HG03520 (cell line): ENCODE measurements at regions not wholly inside any gene's neighbourhood (a gene's known extent, or its start where the extent isn't known, plus 50 kb on each side); places are given as distances from the start of the nearest gene placed in this dataset.
"Not testable (repeated sequence)": the region's sequence is repeated elsewhere in the genome, so short reads cannot be mapped to it uniquely, and the experiment has no call there.

Experiments used
- ATAC-seq: cut with Tn5 transposase; IDR thresholded peaks from one replicate; pipeline ENCODE4 v1.9.1; 2021; ENCODE audit warnings: mild to moderate bottlenecking, moderate library complexity; ENCODE audit not compliant: unreplicated experiment

DNA sequence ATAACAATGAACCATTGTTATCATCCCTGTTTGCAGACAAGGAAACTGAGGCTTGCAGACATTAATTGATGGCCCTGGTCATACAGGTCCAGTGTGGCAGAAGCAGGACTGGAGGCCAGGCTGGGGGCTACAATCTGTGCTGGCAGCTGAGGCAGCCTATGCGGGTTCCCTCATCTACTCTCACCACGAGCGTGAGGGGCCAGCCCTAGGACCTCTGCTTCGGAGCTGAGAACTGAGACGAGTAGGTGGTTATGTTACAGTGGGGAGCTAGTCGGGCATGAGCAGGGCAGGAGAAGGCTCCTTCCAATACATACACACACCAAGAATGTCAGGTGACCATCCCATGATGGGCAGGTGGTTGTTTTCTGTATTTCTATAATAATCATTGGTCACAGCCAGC, 82.2 kb upstream of the ASB18 start:
- ATAC-seq, result no peak

DNA sequence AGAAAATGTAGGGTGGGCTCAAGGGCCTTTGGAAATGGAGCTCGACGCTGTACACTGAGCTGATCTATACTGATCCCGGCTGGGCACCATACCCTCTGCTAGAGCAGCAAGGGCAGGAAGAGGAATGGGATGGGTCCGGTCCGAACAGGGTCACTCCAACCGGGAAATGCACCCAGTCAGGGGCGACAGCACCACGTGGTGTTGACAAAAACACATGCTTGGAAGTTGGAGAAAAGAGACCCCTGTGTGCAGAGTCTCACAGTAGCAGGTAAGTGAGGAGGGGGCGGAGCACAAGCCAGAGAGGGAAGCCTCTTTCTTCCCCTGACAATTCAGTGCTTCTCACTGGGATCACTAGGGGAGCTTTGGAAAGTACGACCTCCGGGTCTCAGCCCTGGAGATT, 84.1 kb upstream of the ASB18 start:
- no peak for ATAC-seq

DNA sequence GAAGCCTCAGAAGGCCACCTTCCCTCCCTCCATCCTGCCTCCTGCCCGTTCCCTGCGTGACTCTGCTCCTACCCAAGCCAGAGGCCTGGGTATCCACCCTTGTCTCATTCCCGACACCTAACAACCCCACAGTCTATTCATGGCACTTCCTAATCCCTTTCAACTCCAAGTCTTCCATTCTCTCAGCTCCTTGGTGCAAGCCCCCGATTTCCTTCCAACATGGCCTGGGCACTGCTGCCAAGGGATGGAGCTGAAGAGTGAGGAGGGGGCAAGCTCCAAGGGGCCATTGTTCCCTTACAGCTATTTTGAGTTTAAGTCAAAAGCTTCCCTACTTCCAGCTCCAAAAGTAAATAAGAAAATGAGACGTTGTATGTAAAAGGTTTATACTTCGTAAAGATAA, 84.8 kb upstream of the ASB18 start:
- ATAC-seq, result no peak

DNA sequence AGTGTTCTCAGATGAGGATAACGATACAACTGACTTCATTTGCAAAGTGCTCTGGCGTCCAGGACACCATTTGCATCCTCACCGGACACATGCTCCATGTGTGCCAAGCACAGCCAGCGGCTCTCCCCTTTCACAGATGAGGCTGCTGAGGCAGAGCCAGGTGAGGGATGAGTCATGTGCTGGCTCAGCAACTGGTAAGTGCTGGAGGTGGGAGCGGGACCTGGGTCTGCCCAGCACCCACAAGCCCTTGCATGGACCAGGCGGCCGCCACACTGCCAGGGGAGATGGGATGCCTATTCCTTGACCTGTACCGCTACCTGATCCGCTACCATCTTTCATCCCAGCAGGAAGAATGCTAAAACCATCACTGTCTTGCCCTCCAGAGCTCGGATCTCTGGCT, 86.2 kb upstream of the ASB18 start:
- ATAC-seq, result no peak

DNA sequence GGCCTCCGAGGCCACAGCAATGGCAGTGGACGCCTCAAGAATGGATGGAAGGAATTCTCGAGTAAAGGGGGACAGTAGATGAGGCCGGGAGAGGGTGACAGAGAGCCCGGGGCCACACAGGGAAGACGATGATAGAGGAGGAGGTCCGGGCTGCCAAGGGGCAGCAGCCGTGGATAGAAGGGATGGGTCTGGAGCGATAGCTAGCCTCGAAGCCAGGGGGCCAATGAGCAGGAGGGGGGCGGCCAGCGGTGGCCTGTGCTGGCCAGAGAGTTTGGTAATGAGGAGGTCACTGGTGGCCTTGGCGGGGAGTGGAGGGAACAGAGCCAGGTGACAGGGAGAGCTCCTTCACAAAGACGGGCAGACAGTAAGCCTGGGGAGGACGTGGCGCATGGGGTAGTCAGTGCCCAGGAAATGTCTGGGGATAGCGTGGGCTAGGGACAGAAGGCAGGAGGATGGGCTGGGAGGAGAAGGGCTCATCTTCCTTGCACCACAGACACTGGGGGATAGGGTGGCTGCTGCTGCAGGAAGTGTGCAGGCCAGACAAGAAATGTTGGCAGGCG, 87.8 kb upstream of the ASB18 start:
- no peak for ATAC-seq

DNA sequence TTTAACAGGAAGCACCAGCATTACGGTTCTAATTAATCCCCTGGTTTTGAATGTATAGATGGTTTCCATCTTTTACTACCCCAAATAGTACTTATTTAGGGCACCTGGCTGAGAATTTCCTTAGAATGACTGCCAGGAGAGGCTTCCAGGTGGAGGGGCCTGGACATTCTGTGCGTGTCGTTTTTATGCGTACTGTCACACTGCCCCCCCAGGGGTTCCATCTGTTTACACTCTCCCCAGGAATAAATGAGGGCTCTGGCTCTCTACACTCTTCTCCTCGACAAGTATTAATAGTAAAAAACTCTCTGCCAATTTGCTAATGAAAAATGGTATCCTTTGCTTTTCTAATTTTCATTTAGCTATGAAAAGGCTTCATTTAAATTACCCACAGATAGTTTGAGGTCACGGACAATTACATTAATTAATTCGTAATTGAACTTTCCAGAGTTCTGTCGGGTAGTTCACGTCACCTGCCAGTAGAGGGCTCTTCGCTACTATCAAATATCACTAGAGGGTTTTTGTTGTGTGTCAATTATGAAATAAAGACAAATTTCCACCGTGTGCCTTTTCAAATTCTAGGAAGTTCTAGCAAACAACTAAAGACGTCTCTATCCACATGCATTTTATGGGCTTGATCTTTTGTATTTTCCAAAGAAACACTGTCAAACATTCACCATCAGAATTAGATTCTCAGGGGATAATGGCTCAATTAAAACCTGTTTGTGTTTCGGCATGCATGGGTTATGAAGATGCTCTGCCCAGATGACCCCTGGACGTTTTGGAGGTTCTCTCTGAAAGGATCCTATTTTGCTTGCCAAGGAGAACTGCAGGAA, 88.8 kb upstream of the ASB18 start:
- ATAC-seq, result no peak

DNA sequence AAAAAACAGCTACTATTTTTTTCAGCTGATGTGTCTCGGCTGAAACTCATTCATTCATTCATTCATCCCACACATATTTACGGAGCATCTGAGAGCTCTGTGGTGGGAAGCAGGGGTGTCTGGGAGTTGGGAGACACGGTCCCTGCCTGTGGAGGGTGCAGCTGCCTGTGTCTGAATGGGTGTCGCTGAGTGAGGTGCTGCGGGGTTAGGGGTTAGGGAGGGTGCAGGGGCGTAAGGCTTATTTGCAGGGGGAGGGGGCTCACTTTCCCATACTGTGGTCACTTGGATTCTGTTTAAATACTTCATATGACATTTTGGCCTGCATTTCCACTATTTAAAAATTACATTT, 89.4 kb upstream of the ASB18 start:
- ATAC-seq, result no peak

DNA sequence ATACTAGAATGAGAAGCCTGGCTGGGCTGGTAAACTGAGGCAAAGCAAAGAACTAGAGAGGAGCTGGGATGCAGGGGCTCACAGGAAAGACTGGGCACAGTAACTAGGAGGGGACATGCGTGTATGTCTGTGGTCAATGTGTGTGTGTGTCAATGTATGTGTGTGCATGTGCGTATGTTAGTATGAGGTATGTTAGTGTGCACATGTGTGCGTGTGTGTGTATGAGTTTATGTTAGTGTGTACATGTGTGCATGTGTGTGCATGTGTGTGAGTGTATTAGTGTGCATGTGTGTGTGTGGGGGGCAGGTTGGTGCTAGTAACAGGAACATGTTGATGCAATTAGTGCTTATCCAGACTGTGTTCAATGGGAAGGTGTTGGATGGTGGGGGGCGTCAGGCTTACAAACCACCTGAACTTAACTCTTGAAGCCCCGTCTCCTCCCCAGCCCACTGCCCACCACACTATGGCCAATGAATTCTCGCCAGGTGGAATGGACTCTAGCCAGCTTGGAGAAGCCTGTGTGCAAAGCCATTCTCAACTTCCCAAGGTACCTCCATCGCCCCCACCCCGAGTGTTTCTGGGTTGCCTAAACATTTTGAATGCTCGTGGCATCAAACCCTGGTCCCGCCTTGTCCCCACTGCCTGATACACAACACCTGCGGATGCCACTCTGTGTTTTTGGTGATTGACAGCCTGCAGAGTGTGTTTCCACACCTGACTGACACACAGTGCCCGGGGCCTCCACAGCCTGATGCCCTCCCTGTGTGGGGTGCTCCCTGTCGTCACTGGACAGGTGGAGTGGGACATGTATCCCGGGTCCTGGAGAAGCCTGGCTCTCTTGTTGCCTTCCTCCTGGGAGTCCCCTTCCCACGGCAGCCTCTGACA, 90.1 kb upstream of the ASB18 start:
- ATAC-seq, result no peak

DNA sequence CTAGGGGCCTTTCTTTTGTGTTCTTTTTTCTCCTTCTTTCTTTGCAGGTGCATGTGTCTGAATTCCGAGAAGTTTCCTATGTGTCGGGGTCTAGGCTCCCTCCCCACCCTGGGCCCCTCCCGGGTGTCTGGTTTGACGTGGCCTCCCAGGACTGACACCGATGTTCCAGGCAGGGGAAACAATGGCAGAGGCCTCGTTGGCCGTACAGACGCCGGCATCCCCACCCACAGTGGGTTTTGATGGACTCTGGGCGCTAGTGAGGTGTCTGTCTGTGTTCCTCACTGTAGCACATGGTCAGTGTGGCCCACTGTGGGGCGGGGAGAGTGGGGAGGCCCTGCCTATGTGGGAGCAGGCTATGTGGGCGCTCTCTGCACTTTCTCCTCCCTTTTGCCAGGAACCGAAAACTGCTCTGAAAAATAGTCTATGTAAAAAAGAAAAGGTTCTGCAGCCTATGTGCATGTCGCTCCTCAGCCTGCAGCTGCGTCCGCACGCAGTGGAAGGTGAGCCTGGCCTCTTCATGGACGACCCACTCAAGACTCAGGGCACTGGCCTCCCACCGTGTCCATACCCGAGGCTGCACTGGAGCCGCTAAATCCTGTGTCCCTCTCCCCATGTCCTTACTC, 90.9 kb upstream of the ASB18 start:
- ATAC-seq, result no peak

DNA sequence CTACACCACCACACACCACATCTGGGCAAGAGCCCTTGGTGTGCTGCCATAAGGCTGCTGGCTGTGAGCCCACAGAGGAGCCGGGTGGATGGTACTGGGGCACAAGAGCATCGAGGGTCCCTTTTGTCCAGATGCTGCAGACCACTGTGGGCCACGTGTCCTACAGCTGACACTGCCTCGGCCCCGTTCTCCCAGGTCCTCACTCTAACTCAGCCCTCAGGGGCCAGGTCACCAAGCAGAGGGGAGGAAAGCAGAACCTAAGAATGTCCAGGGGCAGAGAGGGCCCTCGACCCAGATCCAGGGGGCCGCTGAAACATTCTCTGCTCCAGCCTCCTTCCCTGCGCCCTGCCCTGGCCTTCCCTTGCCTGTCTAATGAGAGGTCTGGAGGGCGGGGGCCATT, 91.7 kb upstream of the ASB18 start:
- ATAC-seq, result no peak

DNA sequence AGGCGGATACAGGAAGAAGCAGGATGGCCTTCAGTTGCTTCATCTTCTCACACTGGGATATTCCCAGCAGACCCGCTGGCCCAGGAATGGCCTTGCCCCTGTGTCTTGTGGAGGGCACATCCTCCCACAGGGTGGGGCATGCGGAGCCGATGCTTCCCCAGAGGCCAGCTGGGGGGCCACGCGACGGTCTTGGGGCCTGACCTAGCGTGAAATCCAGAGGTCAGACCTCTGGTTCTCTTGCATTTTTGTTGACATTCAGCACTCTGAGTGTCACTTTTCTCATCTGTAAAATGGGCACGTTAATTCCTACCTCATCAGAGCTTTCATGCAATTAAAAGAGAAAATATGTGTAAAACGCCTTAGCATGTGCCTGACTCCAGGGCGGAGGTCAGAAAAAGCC, 92.1 kb upstream of the ASB18 start:
- ATAC-seq, result not testable (repeated sequence)

DNA sequence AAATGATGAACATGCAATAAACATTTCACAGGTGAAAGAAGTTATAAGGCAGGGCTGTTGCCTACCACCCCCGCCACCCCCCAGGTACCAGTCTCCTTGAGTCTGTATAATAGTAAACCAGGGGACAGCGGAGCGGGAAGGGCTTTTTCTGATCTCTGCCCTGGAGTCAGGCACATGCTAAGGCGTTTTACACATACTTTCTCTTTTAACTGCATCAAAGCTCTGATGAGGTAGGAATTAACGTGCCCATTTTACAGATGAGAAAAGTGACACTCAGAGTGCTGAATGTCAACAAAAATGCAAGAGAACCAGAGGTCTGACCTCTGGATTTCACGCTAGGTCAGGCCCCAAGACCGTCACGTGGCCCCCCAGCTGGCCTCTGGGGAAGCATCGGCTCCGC, 94.3 kb upstream of the ASB18 start:
- ATAC-seq, result not testable (repeated sequence)

DNA sequence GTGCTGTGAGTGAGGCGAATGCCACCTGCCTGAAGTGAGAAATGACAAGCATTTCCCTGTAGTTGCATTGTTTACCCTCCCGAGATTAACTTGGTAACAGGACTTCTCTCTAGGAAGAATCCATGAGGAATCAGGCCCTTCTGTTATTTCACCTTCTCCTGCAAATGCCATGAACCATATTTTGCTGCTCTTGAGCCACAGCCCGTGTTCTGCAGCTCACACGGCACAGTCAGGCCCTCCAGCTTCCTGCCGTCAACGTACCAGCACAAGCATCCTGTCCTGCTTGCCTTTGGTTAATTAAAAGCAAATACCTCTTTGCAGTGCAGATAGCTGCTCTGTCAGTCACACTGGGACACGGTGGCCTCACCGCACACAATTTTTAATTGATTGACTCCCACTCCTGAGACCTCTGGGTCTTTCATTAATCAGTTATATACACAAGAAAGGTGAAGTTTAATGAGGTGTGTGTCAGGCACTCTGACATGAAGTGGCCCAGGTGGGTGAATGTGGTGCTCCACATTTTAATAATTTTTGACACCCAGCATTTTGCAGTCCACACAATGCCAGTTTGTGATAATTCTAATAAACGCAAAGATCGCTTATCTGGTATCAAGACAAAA, 95.3 kb upstream of the ASB18 start:
- ATAC-seq, result no peak

DNA sequence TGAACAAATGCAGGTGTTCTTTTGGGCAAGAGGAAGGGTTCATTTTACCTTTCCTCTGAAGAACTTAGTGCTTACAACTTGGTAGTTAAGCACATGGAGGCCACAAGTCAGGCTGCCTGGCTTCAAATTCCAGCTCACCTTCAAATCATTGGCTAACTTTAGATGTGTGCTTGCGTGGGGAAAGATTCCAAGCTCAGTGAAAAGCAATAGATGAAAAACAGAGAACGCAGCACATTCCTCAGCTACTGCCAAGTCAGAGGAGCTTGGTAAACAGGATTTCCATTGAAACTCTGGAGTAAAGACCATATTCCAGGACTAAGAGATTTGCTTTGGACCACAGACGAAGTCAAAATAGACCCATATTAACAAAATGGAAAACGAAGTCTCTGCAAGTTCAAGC, 96.3 kb upstream of the ASB18 start:
- no peak for ATAC-seq

DNA sequence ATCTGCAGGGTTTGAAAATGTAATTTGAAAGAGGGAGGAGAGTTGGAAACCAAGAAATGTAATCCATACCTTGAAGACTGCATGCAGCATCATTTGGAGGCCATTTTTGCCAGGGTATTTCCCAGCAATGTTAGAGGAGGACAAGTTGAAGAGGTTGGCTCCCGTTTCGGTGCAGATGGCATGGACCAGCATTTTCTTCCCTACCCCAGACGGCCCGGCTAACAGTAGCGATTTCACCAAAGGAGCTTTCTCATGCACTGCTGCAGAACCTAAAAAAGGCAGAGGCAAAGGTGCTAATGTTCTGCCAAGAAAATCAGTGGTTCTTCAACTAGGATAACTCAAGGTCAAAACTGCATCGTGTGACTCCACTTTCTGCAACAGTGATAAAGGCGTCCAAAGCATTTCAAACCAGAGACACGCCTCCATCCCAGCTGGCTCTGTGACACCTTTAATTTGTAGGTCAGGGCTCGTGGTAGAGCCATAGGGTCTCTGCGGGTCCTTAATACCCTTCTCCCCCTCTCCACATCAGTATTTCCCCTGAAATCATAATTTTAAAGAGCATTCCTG, 99.6 kb upstream of the ASB18 start:
- no peak for ATAC-seq

DNA sequence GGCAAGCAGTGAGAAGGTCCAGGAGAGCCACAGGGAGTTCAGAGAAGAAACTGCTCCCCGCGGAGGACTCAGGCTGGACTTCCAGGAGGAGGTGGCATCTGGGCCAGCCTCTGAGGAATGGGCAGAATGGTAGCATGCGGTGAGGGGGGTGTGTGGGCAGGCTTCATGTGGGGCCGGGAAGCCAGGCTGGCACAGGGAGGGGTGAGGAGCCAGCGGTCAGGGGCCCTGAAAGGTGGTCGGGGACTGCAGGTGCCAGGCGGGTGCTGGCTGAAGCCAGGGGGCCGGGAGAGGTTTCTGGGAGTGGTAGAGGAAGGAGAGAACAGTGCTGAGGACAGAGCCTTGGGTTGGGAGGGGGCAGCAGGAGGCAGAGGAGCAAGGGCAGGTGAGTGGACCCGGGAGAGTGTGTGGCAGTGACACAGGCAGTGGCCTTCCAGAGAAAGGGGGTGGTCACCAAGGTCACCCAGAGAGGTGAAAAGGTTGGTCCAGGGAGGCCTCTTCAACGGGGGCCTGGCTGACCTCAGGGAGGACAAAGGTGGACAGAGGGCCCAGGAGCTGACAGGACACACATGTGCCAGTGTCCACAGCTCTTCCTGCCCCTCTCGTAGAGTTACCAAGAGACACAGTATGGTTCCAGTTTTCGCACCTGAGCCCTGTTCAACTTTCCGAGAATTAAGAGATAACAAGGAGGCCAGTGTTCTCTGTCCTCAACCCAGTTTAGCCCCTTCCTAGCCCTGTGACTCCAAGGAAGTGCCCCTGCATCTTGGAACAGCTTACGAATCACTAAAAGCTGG, 101.2 kb upstream of the ASB18 start:
- ATAC-seq, result no peak

DNA sequence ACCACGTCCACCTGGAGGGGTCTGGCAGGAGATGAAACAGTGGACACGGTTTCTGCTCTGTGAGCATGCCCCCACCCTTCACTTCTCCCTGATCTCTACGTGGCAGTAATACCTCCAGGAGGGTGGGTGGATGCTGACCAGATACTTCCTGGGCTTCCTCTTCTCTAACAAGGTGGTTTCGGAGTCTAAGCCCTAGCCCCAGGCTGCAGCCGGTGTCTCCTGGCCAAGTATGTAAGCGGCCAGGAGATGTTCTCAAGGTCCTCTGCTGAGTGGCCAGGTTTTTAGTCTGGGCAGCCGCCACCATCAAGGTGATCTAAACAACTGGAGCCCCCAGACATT, 101.8 kb upstream of the ASB18 start:
- no peak for ATAC-seq

DNA sequence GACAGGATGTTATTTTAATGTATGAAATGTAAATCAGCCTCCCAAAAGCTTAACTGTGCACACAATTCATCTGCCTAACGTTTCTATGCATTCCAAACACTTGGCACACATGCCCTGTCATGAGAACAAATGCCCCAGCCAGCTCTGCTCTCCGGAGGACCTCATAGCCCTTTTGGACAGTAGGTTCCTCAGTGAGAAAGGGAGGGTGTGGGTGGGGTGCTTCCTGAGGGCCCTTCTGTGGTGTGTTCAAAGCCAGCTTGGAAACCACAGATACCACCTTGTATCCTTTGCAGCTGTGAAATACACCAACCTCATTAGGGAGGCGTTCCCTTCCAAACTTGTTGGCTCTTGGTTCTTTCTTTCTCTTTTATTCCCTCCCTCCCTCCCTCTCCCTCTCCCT, 102.2 kb upstream of the ASB18 start:
- no peak for ATAC-seq

DNA sequence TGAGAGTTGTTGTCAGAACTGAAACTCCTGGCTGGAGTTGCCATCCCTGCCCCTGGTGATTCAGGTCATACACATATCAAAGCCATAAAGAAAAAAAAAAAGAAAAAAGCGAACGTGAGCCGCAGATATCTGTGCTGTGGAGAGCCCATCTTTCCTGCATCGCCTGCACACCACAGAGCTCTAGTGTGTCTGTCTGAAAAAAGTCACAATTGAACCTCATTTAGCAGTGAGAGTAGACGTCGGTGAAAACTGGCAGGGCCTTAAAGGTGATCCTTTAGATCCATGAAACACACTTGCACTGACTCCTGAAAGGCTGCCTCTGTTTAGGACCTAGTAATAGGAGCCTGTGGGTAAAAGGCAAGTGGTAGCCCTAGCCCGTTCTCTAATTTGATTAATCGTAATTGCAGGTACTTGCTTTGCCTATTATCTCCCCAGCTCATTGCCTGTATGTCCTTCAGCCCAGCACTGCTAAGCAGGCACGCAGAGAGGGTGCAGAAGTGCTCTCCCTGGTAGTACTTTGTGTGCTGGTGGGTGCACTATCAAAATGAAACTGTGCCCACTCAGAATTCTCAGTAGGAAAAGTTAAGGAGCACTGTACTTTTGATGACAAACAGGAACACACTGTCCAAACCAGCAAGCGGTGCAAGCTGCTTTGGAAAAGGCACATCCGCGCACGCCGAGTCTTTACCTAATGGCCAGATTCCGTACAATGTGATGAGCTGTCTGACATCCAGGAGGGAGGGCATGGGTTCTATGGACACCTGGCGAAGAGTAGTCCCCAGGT, 103.5 kb upstream of the ASB18 start:
- no peak for ATAC-seq
